ENCODE measurements at regions not wholly inside any gene's neighbourhood (a gene's known extent, or its start where the extent isn't known, plus 50 kb on each side); places are given as distances from the start of the nearest gene placed in this dataset.

DNA sequence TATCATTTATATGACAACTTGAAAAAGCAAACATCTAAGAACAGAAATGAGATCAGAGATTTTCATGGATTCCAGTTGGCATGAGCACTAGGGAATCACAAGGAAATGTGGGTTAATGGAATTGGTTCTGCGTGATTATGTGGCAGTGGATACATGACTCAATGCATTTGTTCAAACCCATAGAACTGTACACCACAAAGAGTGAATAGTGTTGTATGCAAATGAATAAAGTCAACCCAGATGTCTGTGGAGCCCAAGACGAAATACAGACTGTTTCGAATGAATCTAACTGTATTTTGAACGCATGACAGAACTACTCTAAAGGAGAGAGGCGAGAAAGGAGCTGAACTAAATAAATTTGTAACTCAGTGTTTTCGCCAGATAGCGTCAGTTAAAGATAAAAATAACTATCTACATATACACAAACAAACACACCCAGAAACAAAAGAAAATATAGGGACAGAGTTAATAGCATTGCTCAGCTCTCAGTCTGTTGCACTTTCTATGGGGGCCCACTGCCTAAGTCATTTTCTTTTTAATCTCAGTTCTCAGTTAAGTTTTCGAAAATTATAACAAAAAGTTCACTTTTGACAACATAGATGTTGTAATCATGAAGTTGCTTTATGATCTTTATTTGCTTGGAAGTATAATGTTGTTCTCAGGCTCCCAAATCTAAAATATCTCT is 636.7 kb upstream of the SEMA3D start:
- Mint-ChIP-seq H3K9me3 (no peaks in the 10 kb centered on the region), H3K4me3 (no peak overlapping the region), H3K4me1 (peaks cover under 1% of the 10 kb centered on the region), H3K36me3 (ENCODE audit: low read depth) (no peaks in the 10 kb centered on the region), H3K27ac (no peak overlapping the region), H3K27me3 (ENCODE audit: low read depth, poor library complexity) (no peaks in the 10 kb centered on the region)
- TF ChIP-seq CTCF (IDR thresholded peaks at IDR 0.05) = no peak
- DNase-seq = no peak

DNA sequence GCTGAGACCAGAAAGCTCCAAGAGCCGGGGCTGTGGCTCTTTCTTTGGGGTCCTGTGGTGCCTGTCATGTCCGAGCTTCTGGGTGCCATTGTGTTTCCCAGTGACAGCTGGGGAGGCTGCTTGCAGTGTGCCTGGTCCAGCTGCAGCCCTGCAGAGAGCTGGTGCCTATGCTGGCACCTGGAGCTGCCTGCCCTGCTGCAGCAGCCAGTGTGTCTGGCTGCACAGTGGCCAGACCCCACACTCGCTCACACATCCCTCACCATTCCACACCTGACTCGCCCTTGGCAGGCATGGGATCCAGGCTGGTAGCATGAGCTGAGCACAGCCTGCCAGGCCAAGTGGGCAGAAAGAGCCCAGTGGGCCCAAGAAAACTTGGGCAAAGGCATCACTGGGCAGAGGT is 635.1 kb upstream of the SEMA3D start:
- no peak for DNase-seq
- Mint-ChIP-seq H3K36me3 (ENCODE audit: low read depth) (no peaks in the 10 kb centered on the region), H3K9me3 (no peaks in the 10 kb centered on the region)

GRCh38 chr7:85820702-85821443 is 634.0 kb upstream of the SEMA3D start:
- no peak overlapping the region for H3K27ac Mint-ChIP-seq
- no peaks in the 10 kb centered on the region for H3K4me1 Mint-ChIP-seq
- H3K36me3 Mint-ChIP-seq (ENCODE audit: low read depth) = no peaks in the 10 kb centered on the region

More for the DNA sequence above, 635.1 kb upstream of the SEMA3D start:
- no peaks in the 10 kb centered on the region for H3K27me3 Mint-ChIP-seq (ENCODE audit: low read depth, poor library complexity)
- H3K4me1 Mint-ChIP-seq = no peaks in the 10 kb centered on the region
- TF ChIP-seq CTCF (IDR thresholded peaks at IDR 0.05) = no peak
- H3K27ac Mint-ChIP-seq = no peak overlapping the region
- H3K4me3 Mint-ChIP-seq = no peak overlapping the region

GRCh38 chr7:85815526-85815925 is 628.7 kb upstream of the SEMA3D start:
- Mint-ChIP-seq H3K36me3 (ENCODE audit: low read depth) (no peaks in the 10 kb centered on the region), H3K4me1 (no peaks in the 10 kb centered on the region), H3K27ac (no peak overlapping the region), H3K9me3 (no peaks in the 10 kb centered on the region), H3K4me3 (no peak overlapping the region), H3K27me3 (ENCODE audit: low read depth, poor library complexity) (no peaks in the 10 kb centered on the region)
- TF ChIP-seq CTCF (IDR thresholded peaks at IDR 0.05) = no peak
- DNase-seq = no peak

More at GRCh38 chr7:85820702-85821443, 634.0 kb upstream of the SEMA3D start:
- H3K4me3 Mint-ChIP-seq = no peak overlapping the region
- H3K9me3 Mint-ChIP-seq = no peaks in the 10 kb centered on the region
- no peak for TF ChIP-seq CTCF (IDR thresholded peaks at IDR 0.05)
- DNase-seq = no peak
- no peaks in the 10 kb centered on the region for H3K27me3 Mint-ChIP-seq (ENCODE audit: low read depth, poor library complexity)

GRCh38 chr7:85806321-85806720 is 619.5 kb upstream of the SEMA3D start:
- H3K27ac Mint-ChIP-seq = no peak overlapping the region
- no peak overlapping the region for H3K4me3 Mint-ChIP-seq
- no peaks in the 10 kb centered on the region for H3K9me3 Mint-ChIP-seq
- no peaks in the 10 kb centered on the region for H3K4me1 Mint-ChIP-seq
- H3K27me3 Mint-ChIP-seq (ENCODE audit: low read depth, poor library complexity) = no peaks in the 10 kb centered on the region
- DNase-seq = no peak
- H3K36me3 Mint-ChIP-seq (ENCODE audit: low read depth) = no peaks in the 10 kb centered on the region
- TF ChIP-seq CTCF (IDR thresholded peaks at IDR 0.05) = peak; percentile 11

All from nephron progenitor cell (in vitro differentiated cells).